GM18867 (cell line): ENCODE measurements at regions not wholly inside any gene's neighbourhood (a gene's known extent, or its start where the extent isn't known, plus 50 kb on each side); places are given as distances from the start of the nearest gene placed in this dataset.
"Not testable (repeated sequence)": the region's sequence is repeated elsewhere in the genome, so short reads cannot be mapped to it uniquely, and the experiment has no call there.

ENCODE experiments used
- ATAC-seq: cut with Tn5 transposase; IDR thresholded peaks from one replicate; pipeline ENCODE4 v1.9.1; 2021; ENCODE audit warnings: mild to moderate bottlenecking, moderate library complexity; ENCODE audit not compliant: unreplicated experiment

- ATAC-seq = no peak
Observed at GRCh38 chr5:106854105-106854687, 816.5 kb downstream of the EFNA5 start.

- no peak for ATAC-seq
Observed at GRCh38 chr5:106853266-106853665, 817.5 kb downstream of the EFNA5 start.

GRCh38 chr5:106849266-106849665 lies 821.5 kb downstream of the EFNA5 start:
- ATAC-seq = no peak

- ATAC-seq = peak; percentile 55
Observed at GRCh38 chr5:106843812-106844416, 826.8 kb downstream of the EFNA5 start.

- no peak for ATAC-seq
Observed at GRCh38 chr5:106833517-106833916, 837.2 kb downstream of the EFNA5 start.

GRCh38 chr5:106827061-106827460 lies 843.7 kb downstream of the EFNA5 start:
- no peak for ATAC-seq

- no peak for ATAC-seq
Observed at GRCh38 chr5:106825374-106825773, 845.4 kb downstream of the EFNA5 start.

GRCh38 chr5:106822851-106823250 lies 847.9 kb downstream of the EFNA5 start:
- no peak for ATAC-seq

GRCh38 chr5:106818552-106818951 lies 852.2 kb downstream of the EFNA5 start:
- no peak for ATAC-seq

- ATAC-seq = no peak
Observed at GRCh38 chr5:106814961-106815360, 855.8 kb downstream of the EFNA5 start.

GRCh38 chr5:106801554-106801953 lies 869.2 kb downstream of the EFNA5 start:
- no peak for ATAC-seq

GRCh38 chr5:106797996-106798395 lies 872.7 kb downstream of the EFNA5 start:
- no peak for ATAC-seq

GRCh38 chr5:106796081-106796480 lies 874.7 kb downstream of the EFNA5 start:
- ATAC-seq = no peak

GRCh38 chr5:106784846-106785245 lies 885.9 kb downstream of the EFNA5 start:
- no peak for ATAC-seq

GRCh38 chr5:106780355-106780754 lies 890.4 kb downstream of the EFNA5 start:
- no peak for ATAC-seq

GRCh38 chr5:106776515-106776914 lies 894.2 kb downstream of the EFNA5 start:
- not testable (repeated sequence) for ATAC-seq

GRCh38 chr5:106768392-106768791 lies 902.3 kb downstream of the EFNA5 start:
- ATAC-seq = no peak

GRCh38 chr5:106766916-106767315 lies 903.8 kb downstream of the EFNA5 start:
- ATAC-seq = no peak

- ATAC-seq = no peak
Observed at GRCh38 chr5:106759581-106759980, 911.2 kb downstream of the EFNA5 start.

- no peak for ATAC-seq
Observed at GRCh38 chr5:106759152-106759551, 911.6 kb downstream of the EFNA5 start.

- ATAC-seq = no peak
Observed at GRCh38 chr5:106757672-106758071, 913.1 kb downstream of the EFNA5 start.

- no peak for ATAC-seq
Observed at GRCh38 chr5:106755789-106756188, 914.9 kb downstream of the EFNA5 start.

- no peak for ATAC-seq
Observed at GRCh38 chr5:106755066-106755465, 915.7 kb downstream of the EFNA5 start.
